ENCODE measurements at regions not wholly inside any gene's neighbourhood (a gene's known extent, or its start where the extent isn't known, plus 50 kb on each side); places are given as distances from the start of the nearest gene placed in this dataset.

DNA sequence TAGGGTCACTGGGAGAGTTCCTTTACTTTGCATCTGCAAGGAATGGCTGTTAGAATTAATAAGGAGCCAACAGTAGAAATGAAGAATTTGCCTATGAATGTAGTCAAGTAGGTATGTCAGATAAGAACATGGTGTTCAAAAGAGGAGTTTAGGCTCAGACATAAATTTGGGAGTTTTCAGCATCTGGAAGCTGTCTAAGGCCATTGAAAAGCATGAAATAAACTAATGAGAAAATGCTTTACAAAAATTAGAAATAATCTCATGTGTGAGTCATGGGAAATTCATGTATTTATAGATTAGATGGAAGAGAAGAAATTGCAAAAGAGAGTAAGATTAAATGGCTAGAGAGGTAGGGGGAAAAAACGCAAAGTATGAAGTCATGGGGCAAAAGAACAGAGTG lies 201.9 kb downstream of the DIPK2A start:
- TF ChIP-seq POLR2AphosphoS5 (IDR thresholded peaks at IDR 0.05; ENCODE audit: low read depth, low read length) (no peak), POLR2A (IDR thresholded peaks at IDR 0.05; ENCODE audit: low read depth, low read length) (no peak), TAF1 (IDR thresholded peaks at IDR 0.05; ENCODE audit: low read depth, low read length) (no peak), SPI1 (IDR thresholded peaks at IDR 0.05; ENCODE audit: low read depth, low read length) (no peak), PAX5 (IDR thresholded peaks at IDR 0.05; ENCODE audit: insufficient read depth, low read length, severe bottlenecking) (no peak)

Data from GM12891 (cell line).